GM10266 (cell line): ENCODE measurements at regions not wholly inside any gene's neighbourhood (a gene's known extent, or its start where the extent isn't known, plus 50 kb on each side); places are given as distances from the start of the nearest gene placed in this dataset.
"Not testable (repeated sequence)": the region's sequence is repeated elsewhere in the genome, so short reads cannot be mapped to it uniquely, and the experiment has no call there.

Experiments used
- DNase-seq: peaks from one replicate; pipeline ENCODE4 v3.0.0; 2012; ENCODE audit errors: extremely low spot score
- TF ChIP-seq, protein P1 (sequence below): IDR thresholded peaks from 2 replicates; pipeline ENCODE4 v1.5.1; 2012; ENCODE audit warnings: mild to moderate bottlenecking, low read depth; ENCODE audit not compliant: control insufficient read depth, insufficient read depth; ENCODE audit errors: missing control alignments

DNA sequence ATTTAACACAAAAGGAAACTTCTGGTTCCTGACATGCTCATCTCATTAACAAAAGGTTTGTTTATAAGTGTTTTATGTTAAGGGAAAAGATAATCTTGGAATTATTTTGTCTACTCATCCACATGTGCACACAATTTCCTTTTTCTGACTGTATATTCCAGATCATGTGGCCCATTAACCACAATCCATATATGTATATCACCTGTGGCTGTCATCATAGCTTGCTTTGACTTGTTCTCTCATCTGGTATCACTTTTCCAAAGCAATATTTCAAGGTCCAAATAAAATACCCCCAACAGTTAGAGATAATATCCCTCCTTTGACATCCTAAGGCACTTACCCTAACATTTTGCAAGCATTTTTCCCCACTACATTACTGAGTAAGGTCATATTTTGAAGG is 856.1 kb downstream of the CDH11 start:
- TF ChIP-seq, protein P1, sequence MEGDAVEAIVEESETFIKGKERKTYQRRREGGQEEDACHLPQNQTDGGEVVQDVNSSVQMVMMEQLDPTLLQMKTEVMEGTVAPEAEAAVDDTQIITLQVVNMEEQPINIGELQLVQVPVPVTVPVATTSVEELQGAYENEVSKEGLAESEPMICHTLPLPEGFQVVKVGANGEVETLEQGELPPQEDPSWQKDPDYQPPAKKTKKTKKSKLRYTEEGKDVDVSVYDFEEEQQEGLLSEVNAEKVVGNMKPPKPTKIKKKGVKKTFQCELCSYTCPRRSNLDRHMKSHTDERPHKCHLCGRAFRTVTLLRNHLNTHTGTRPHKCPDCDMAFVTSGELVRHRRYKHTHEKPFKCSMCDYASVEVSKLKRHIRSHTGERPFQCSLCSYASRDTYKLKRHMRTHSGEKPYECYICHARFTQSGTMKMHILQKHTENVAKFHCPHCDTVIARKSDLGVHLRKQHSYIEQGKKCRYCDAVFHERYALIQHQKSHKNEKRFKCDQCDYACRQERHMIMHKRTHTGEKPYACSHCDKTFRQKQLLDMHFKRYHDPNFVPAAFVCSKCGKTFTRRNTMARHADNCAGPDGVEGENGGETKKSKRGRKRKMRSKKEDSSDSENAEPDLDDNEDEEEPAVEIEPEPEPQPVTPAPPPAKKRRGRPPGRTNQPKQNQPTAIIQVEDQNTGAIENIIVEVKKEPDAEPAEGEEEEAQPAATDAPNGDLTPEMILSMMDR, result no peak

DNA sequence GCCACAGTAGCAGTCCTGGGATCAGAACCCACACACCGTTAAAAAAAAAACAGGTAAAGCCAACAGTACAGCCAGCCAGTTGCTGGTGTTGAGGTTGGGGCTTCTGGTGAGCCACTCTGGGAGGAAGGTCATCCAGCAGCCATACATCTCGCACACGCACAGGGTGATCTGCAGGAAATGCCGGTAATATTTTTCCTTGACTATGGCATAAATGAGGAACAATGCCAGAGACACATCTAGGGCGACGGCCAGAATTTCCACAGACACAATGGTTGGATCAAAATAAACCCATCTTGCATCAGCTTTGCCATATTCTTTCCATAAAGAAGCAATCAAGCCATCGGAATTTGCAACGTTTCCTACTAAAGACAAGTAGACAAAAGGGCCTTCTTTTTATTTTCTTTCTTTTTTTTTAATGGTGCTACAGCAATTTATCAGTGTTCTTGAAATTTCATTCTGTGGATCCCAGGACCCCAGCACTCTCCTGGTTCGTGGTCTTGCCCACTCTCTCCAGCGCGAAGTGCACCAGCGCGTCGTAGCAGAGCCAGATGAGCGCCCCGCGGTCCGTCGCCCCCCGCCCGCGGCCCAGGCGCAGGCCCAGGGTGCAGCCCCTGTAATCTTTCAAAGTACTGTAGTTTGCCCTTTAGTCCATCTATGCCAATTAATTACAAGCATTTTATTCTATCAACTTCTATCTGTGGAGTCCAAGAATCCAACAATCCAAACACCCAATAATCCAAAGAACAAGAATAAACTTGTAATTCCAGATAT is 861.0 kb downstream of the CDH11 start:
- DNase-seq, result not testable (repeated sequence)

More for the DNA sequence above, 856.1 kb downstream of the CDH11 start:
- no peak for DNase-seq

DNA sequence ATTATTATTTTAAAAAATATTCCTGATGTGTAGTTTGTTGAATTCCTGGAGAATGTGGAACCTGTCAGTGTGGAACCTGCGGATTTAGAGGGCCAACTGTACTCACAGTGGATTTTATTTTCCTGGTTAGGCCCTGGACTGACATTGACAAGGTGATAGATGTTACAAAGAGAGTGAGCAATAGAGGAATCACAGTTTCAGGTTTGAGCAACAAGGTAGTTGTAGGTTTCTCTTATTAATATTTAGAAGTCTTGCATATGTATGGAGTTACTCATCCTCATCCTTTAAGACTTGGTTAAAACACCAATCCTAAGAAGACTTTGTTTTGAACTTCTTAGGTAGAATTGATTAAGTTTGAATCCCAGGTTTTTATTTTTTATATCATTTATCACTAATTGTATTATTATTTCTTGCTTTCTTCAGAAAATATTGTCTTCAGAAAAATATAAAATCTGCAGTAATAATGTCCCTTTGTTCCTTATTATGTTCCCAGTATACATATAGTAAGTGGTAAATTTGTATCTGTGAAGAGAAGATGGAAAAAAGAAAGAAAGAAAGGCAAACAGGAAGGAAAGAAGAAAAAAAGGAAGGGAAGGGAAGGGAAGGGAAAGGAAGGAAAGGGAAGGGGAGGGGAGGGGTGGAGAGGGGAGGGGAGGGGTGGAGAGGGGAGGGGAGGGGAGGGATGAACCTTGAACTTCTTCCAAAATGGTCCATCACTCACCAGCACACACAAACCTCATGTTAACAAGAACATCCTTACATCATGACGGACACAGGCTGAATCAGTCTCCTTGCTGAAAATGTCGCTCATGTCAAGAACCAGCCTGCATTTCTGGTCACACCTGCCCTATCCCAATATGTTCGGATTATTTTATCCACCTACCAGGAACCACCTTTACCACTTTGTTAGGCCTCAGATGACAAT is 867.2 kb downstream of the CDH11 start:
- DNase-seq, result no peak
- TF ChIP-seq, protein P1, result no peak

DNA sequence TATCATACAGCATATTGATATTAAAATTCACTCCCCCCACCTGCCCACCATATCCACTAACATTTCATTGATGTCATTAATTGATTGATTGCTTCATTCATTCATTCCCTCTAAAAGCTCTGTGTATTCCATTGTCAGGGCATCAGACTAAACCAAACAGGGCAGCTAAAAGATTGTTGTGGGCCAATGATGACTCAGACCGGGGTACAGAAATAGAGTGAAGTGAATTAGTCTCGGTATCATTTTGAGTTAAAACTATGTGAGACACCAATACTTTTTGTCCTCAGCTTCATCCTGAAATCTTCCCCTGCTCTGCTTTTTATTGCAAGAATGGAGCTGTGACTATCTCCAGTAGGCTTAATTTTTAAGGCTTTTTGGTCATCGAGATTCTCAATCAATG is 868.3 kb downstream of the CDH11 start:
- TF ChIP-seq, protein P1, result no peak
- DNase-seq, result no peak

DNA sequence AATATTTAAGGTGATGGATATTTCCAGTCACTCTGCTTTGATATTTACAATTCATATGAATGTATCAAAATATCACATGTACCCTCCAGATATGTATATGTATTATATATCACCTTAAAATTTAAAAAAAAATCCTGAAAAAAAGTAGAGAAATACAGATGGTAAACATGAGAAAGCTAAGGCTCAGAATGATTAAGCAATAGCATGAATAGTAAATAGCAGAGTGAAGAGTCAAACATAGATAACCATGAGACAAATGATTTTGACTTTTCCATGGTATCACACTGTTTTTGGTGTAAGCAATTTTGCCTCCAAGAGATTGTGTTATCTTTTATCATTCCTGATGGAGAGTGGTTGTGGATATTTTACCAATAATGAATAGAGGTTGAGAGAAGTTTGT is 868.8 kb downstream of the CDH11 start:
- TF ChIP-seq, protein P1, result no peak
- DNase-seq, result no peak

DNA sequence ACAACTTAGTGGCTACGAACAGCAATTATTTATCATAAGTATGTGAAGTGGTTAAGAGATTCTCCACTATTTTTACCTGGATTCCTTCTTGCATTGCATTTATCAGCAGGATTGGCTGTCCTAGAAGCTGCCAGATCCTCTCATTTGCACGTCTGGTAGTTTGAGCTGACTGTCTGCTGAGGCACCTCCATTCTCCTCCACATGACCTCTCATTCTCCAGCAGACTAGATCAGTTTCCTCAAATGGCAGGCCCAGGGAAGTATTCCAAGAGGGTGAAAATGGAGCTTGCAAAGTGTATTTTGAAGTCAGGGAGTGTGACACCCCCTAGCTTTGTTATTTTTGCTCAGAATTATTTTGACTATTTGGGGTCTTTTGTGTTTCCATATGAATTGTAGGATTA is 870.1 kb downstream of the CDH11 start:
- TF ChIP-seq, protein P1, result no peak
- no peak for DNase-seq

DNA sequence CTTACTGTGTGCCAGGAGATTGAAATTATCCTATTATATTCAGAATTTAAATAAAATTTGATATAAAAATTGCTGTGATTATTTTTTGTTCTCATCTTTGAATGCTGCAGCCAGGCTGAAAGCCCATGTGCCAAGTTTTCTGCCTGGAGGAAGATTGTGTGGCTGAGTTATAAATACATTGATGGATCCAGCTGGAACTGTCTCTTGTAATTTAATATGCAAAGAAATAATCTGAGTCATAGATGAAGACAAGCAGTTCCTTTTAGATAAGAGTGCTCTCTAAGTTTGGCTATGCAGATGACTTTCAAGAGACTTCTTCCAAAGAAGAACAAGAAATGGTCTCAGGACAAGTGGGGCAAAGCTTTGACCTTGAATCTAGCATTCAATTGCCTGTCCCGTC is 871.0 kb downstream of the CDH11 start:
- TF ChIP-seq, protein P1, result no peak
- no peak for DNase-seq
